ENCODE measurements at regions not wholly inside any gene's neighbourhood (a gene's known extent, or its start where the extent isn't known, plus 50 kb on each side); places are given as distances from the start of the nearest gene placed in this dataset.

DNA sequence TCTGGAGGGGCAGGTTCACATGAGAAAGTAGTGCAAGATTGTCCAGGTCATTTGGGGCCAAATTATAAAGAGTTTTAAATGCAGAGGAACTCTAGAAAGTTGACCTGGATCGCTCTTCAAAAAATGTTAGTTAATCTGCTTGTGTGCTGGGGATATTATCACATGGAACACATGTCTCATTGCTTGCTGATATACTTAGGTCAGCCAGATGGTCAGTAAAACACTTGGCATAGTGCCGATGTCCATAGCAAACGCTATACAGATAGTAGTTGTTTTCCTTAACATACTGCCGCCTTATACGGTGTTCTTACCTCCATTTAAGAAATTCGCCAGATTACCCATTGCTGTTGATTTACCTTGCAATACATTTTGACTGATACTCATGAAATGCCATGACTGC lies 103.4 kb upstream of the CWC22 start:
- CTCF ChIA-PET: no interaction called here
- Histone ChIP-seq H2AK5ac (ENCODE audit: low read depth, low read length) (no peak overlapping the region), H3K9ac (ENCODE audit: low read depth, low read length) (no peak overlapping the region), H3K9me3 (ENCODE audit: control insufficient read depth, insufficient read depth, low read length) (no peaks in the 10 kb centered on the region), H2BK20ac (ENCODE audit: low read depth, low read length) (no peak overlapping the region), H3K79me1 (ENCODE audit: low read depth in 1 of 2, low read length in 2 of 2) (no peaks in the 10 kb centered on the region), H3K14ac (replicated peaks; ENCODE audit: low read depth, low read length) (no peak overlapping the region), H3K4ac (ENCODE audit: low read depth, low read length) (no peak overlapping the region), H3K27ac (ENCODE audit: insufficient read depth, low read length) (no peak overlapping the region), H2BK120ac (ENCODE audit: low read depth, low read length) (no peak overlapping the region), H3K36me3 (ENCODE audit: control insufficient read depth, insufficient read depth, low read length) (no peaks in the 10 kb centered on the region), H2AK9ac (replicated peaks; ENCODE audit: low read depth, low read length, poor library complexity) (no peak overlapping the region), H2AFZ (replicated peaks; ENCODE audit: low read length, poor library complexity) (no peak overlapping the region), H3K4me1 (ENCODE audit: control insufficient read depth, insufficient read depth, low read length) (no peaks in the 10 kb centered on the region), H3K56ac (ENCODE audit: extremely low read depth, insufficient read depth, low read length) (no peak overlapping the region), H4K91ac (ENCODE audit: insufficient read depth, low read depth, low read length) (no peak overlapping the region), H3K18ac (ENCODE audit: low read depth, low read length) (no peak overlapping the region), H3K9me1 (ENCODE audit: insufficient read depth, low read length) (no peaks in the 10 kb centered on the region), H4K8ac (ENCODE audit: low read depth in 2 of 2, low read length in 2 of 2) (no peak overlapping the region), H2BK15ac (ENCODE audit: low read depth, low read length) (no peak overlapping the region), H4K5ac (ENCODE audit: low read depth, low read length) (no peak overlapping the region), H3K4me2 (ENCODE audit: low read depth, low read length) (no peak overlapping the region), H3K23ac (ENCODE audit: low read depth, low read length) (no peak overlapping the region), H3K4me3 (ENCODE audit: insufficient read depth, low read depth, low read length) (no peak overlapping the region), H2BK5ac (ENCODE audit: low read depth, low read length, poor library complexity, severe bottlenecking) (no peak overlapping the region), H3K27me3 (ENCODE audit: control insufficient read depth, insufficient read depth, low read length) (no peaks in the 10 kb centered on the region), H4K20me1 (ENCODE audit: insufficient read depth, low read length) (no peaks in the 10 kb centered on the region)
- intact Hi-C loops (cut with micrococcal nuclease) (no loop called here), in situ Hi-C loops (cut with MboI; ENCODE audit: low sequenced_read_pairs) (no loop called here), dilution Hi-C loops (cut with HindIII; ENCODE audit: low sequenced_read_pairs, unreplicated experiment) (no loop called here)
- DNase-seq (no peak), ATAC-seq (ENCODE audit: low read depth) (no peak)
- POLR2A ChIA-PET (ENCODE audit: unreplicated experiment): no interaction called here
- BruUV-seq (replicated peaks): no TSS peak
- 78% methylated on average over 1 of the region's 6 CpGs; no CpG with 5 or more reads in 1 of the 2 experiments for WGBS, 2 experiments (ENCODE audit: extremely low coverage in 2 of 2, insufficient read length in 1 of 2)
- TF ChIP-seq CEBPB (IDR thresholded peaks at IDR 0.05; ENCODE audit: low read depth, low read length) (no peak), NFE2L2 (IDR thresholded peaks at IDR 0.05; ENCODE audit: low read depth, low read length) (no peak), SMC3 (IDR thresholded peaks at IDR 0.05; ENCODE audit: low read depth, low read length) (no peak), FOS (IDR thresholded peaks at IDR 0.05; ENCODE audit: low read depth, low read length) (no peak), BHLHE40 (IDR thresholded peaks at IDR 0.05; ENCODE audit: low read depth, low read length) (no peak), RFX5 (IDR thresholded peaks at IDR 0.05; ENCODE audit: low read depth, low read length) (no peak), CHD1 (IDR thresholded peaks at IDR 0.05; ENCODE audit: low read depth, low read length) (no peak), MAFK (IDR thresholded peaks at IDR 0.05; ENCODE audit: low read depth, low read length) (no peak), MXI1 (IDR thresholded peaks at IDR 0.05; ENCODE audit: borderline replicate concordance, low read depth, low read length) (no peak), POLR2A (IDR thresholded peaks at IDR 0.05; ENCODE audit: low read depth, low read length) (no peak), MAZ (IDR thresholded peaks at IDR 0.05; ENCODE audit: borderline replicate concordance, low read depth, low read length) (no peak), RAD21 (IDR thresholded peaks at IDR 0.05; ENCODE audit: low read length) (no peak), RCOR1 (IDR thresholded peaks at IDR 0.05; ENCODE audit: insufficient replicate concordance, low read length) (no peak)
- TF ChIP-seq, protein P1, sequence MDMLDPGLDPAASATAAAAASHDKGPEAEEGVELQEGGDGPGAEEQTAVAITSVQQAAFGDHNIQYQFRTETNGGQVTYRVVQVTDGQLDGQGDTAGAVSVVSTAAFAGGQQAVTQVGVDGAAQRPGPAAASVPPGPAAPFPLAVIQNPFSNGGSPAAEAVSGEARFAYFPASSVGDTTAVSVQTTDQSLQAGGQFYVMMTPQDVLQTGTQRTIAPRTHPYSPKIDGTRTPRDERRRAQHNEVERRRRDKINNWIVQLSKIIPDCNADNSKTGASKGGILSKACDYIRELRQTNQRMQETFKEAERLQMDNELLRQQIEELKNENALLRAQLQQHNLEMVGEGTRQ (IDR thresholded peaks at IDR 0.05; ENCODE audit: low read depth, low read length): no peak
- TF ChIP-seq, protein P2, sequence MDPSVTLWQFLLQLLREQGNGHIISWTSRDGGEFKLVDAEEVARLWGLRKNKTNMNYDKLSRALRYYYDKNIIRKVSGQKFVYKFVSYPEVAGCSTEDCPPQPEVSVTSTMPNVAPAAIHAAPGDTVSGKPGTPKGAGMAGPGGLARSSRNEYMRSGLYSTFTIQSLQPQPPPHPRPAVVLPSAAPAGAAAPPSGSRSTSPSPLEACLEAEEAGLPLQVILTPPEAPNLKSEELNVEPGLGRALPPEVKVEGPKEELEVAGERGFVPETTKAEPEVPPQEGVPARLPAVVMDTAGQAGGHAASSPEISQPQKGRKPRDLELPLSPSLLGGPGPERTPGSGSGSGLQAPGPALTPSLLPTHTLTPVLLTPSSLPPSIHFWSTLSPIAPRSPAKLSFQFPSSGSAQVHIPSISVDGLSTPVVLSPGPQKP (IDR thresholded peaks at IDR 0.05; ENCODE audit: borderline replicate concordance, low read depth, low read length): no peak
- TF ChIP-seq, protein P3, sequence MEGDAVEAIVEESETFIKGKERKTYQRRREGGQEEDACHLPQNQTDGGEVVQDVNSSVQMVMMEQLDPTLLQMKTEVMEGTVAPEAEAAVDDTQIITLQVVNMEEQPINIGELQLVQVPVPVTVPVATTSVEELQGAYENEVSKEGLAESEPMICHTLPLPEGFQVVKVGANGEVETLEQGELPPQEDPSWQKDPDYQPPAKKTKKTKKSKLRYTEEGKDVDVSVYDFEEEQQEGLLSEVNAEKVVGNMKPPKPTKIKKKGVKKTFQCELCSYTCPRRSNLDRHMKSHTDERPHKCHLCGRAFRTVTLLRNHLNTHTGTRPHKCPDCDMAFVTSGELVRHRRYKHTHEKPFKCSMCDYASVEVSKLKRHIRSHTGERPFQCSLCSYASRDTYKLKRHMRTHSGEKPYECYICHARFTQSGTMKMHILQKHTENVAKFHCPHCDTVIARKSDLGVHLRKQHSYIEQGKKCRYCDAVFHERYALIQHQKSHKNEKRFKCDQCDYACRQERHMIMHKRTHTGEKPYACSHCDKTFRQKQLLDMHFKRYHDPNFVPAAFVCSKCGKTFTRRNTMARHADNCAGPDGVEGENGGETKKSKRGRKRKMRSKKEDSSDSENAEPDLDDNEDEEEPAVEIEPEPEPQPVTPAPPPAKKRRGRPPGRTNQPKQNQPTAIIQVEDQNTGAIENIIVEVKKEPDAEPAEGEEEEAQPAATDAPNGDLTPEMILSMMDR (conservative IDR thresholded peaks at IDR 0.05; ENCODE audit: low read depth, low read length): no peak
